Stimulated activated CD4-positive, alpha-beta T cell treated with anti-CD3 and anti-CD28 coated beads, Interleukin-15, amount 100 ng/mL, for 48 hours (primary cell): ENCODE measurements at regions not wholly inside any gene's neighbourhood (a gene's known extent, or its start where the extent isn't known, plus 50 kb on each side); places are given as distances from the start of the nearest gene placed in this dataset.
"Not testable (repeated sequence)": the region's sequence is repeated elsewhere in the genome, so short reads cannot be mapped to it uniquely, and the experiment has no call there.

Source experiments
- DNase-seq, 2 donors: peaks; one replicate each; pipeline ENCODE4 v3.0.0-alpha.2; 2020; ENCODE audit warnings: low read depth in 2 of 2

DNA sequence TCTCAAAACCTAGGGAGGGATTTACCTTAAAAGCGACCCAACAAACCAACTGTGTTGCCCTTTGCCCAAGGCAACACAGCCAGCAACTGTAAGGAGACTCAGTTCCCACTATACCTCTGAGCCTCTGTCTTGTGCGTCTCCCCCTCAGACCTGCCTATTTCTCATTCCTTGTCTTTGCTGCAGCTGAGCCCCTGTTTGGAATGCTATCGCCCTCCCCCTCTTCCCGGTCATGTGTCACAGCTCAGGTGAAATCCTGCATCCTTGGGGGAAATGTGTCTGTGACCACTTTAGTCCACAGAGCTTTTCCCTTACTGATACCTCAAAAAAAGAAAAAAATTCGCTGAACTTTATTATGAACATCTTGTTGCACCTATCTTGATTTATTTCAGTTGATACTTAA is 52.0 kb upstream of the LRIG1 start:
- no peak for DNase-seq

DNA sequence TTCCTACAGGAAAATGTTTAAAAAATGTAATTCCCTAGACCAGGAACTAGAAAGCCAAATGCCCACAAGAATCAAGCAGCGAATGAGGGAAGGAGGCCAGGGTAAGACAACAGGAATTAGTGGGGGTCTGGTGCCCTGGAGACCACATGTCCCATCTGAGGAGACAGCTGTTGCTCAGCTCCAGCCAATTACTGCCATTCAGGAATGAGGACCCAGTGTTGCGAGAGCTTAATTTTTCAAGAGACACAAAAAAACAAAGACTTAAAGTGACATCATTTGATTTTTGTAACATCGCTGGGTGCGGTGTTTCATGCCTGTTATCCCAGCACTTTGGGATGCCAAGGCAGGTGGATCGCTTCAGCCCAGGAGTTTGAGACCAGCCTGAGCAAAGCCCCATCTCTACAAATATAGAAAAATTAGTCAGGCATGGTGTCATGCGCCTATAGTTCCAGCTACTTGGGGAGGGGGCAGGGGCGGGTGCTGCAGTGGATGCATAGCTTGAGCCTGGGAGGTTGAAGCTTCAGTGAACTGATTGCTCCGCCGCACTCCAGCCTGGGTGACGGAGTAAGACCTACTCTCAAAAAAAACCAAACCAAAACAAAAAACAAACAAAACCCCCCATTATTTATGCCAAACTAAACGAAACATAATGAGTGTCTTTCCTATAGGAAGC is 52.8 kb upstream of the LRIG1 start:
- no peak for DNase-seq

DNA sequence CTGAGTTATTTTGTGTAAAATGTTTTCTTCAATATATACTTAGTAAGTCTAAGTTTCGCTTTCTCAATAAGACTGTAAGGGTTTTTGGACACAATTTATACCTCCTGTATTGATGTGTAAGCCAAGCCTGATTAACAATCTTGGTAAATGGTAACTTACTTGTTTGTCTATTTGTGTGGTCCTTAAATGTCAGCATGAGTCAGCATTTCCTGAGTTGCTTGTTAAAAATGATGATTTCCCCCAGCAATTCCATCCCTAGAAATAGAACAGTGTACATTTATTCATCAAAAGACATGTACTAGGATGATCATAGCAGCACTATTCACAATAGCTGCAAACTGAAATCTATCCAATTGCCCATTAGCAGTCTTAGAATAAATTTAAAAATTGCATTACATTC is 53.4 kb upstream of the LRIG1 start:
- no peak for DNase-seq

DNA sequence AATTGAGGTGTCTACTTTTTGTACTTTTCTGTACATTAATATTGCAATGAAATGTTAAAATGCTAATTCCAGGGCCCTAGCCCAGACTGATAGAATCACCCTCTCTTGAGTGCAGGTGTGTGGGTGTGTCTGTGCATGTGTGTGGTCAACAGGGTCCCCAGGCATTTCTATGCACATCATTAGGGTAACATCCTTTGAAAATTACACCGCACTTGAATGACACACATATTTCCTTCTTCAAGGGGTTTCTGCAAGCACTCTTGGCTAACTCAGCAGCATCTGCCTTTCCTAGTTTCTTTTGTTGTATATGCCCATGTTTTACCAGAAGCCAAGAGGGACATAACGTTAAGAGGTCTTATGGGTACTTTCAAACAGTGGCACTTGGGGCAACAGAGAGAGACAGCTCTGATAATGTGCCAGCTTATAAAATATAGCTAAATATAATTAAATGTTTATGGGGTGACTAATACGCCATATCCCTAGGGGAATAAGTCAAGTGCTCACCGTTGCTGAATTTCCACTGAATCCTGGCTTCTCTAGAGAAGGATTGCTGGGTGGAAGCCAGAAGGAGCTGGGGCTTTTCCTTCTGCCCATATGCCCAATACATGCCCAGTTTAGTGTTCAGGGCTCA is 54.5 kb upstream of the LRIG1 start:
- no peak for DNase-seq

DNA sequence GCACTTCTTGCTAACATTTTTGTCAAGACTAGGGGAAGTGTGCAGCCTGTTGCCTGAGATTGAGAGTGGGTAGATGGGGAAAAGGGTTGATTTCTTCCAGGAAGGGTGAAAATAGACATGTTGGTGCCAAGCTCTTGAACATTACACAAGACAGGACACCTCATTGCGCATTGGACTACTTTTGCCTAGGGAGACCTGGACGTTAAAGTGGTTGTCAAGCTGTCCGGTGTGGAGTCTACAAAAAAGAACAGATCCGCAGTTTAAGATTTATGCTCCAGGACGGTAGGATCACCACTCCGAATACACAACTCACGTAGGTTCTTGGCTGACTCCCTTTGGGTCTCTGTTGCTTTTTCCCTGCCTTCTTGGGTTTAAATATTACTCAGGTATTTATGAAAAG is 56.3 kb upstream of the LRIG1 start:
- DNase-seq = no peak

DNA sequence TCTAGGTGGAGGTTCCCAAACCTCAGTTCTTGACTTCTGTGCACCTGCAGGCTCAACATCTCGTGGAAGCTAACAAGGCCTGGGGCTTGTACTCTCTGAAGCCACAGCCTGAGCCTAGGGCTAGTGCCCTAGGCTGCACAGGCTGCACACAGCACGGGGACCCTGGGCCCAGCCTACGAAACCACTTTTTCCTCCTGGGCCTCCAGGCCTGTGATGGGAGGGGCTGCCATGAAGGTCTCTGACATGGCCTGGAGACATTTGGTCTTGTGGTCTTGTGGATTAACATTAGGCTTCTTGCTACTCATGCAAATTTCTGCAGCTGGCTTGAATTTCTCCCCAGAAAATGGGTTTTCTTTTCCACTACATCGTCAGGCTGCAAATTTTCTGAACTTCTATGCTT is 59.1 kb upstream of the LRIG1 start:
- DNase-seq = not testable (repeated sequence)

DNA sequence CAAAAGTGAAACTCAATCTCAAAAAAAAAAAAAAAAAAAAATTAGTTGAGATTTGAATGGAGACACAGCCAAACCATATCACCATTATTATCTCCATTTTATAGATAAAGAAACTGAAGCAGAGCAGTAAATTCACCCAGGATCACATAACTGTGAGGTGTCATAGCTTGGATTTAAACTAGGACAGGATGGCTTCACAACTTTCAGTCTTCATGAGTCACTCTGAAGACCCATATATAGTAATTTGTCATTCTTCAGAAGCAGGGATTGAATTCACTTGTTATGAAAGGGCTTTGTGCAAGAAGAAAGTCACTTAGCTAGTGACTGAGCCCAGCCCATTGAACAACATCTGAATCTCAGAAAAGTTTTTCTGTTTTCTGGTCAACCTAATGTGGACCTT is 60.5 kb upstream of the LRIG1 start:
- no peak for DNase-seq

DNA sequence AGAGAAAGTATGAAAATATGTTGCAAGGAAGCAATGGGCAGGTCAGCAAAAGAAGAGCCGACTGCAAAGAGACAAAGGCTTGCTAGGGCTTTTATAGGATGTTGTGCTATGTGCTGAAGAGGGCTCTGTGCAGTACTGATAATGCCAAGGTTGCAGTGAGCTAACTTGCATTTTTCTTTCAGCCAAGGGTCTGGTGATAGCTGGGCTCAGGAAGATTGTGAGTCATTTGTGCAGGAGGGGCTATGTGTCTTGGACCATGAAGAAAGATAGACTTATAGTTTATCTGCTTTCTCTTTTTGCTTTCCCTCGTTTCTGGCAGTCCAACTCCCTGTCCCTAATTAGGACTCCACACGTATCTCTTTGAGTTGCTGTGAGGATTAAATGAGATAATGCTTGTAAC is 64.5 kb upstream of the LRIG1 start:
- no peak for DNase-seq

DNA sequence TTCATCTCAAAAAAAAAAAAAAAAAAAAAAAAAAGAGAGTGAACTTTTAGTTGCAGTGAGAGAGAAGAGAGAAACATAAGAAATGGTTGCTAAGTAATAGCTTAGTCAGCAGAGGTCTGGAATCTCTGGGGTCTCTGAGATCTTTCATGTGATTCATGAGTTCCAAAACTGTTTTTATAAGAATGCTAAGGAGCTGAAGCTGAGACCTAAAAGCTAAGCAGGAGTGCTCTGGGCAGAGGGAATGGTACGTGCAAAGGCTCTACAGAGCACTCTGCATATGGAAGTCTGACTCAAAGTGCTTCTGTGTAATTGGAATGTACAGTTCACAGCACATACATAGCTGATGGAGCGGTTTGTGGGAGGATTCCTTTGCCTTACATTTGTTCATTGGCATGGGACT is 66.3 kb upstream of the LRIG1 start:
- no peak for DNase-seq

DNA sequence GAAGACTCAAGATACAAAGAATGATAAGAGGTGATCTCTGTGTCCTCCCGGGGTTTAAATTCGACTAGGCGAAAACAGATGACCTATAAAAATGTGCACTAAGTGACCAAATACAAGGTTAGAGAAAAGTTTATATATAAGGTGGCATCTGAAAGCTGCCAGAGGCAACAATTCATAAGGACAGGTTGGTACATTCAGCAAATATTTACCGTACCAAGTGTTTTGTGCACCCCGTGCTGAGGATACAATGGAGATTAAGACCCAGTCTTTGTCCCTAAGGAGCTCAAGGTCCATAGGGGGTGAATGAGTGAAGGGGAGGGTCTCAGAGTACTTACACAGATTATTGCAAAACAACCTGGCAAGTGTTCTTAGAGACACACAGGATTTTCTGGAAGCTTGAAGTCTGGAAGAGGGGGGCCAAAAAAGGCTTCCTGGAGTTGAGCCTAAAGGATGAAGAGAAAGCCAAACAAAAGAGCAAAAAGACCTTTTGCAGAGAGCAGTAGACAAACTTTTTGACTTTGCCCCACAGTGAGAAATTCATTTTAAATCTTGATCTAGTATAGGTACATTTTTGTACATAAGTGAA is 71.4 kb upstream of the LRIG1 start:
- no peak for DNase-seq

DNA sequence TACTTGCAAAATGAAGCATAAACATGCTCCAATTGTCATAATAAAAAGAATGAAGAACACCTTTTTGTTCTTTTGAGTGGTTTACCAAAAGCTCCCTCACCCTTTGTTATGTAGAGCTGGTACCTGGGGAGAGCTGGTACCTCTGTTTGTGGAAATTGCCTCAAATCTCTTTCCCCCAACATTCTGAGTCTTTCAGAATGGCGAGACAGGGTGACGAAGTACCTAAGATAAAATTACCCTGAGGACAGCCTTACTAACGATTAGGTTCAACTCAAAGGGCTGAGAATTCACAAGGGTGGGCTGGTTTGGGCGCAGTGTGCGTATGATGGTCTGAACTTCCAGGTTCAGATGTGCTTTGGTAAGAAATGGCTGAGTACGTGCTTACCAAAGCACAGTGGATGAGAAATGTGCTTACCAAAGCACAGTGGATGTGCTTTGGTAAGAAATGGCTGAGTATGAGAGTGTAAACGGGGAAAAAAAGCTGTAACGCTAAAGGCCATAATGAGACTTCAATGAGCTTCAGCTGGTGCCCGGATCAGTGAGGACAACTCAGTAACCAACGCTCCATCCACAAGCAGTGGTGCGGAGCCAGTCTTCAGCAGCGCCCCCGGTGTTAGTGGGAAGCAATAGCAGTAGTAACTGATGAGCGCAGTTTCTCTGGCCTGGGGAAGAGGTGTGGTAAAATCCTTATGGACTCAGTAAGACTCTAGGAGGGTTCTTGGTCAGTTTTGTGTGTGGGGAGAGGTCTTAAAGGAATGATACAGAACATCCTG is 72.3 kb upstream of the LRIG1 start:
- DNase-seq = peak in 1 of 2 donors; percentile 2

DNA sequence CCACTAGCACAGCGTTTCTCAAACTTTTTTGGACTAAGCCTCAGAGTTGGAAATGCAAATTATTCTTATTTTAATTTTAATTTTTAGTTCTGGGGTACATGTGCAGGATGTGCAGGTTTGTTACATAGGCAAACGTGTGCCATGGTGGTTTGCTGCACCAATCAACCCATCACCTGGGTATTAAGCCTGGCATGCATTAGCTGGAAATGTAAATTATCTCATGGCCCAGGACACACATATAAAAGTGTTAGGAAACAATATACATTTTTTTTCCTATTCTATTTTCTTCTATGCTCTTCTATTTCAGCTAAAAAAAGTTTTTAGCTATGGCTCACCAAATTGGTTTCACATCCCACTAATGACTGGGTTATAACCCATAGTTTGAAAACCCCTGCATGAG is 73.3 kb upstream of the LRIG1 start:
- DNase-seq = no peak

DNA sequence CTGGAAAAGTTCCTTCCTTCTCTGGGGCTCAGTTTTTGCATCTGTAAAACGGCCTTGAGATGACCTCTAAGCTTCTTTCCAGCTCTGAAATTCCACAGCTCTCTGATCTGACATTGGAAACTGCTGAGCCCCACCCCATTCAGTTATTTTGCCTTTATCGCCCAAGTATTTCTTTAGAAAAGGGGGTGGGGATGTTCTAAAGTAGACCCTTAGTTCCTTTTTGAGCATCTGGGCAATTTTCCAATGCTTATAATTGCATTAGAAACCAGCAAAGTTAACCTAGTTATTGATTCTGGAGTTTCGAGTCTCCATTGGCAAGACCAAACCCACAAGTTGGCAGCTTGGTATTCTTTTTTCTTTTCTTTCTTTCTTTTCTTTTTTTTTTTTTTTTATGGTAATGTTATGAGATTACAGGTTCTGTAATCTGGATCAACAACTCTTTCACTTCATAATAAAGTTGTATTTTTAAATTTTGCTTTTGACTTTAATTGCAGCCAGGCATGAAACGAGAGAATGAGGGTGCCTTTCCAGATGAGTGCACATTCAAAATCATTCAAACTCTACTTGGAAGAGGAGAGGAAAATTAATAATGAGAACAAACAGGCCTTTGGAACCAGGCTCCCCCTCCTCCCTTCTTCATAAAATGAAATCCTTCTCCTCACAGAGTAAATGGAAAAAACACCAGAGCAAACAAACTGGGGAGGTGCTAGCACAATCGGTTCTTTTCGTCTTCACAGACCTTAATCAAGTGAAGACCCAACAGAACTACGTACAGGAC is 76.8 kb upstream of the LRIG1 start:
- no peak for DNase-seq

DNA sequence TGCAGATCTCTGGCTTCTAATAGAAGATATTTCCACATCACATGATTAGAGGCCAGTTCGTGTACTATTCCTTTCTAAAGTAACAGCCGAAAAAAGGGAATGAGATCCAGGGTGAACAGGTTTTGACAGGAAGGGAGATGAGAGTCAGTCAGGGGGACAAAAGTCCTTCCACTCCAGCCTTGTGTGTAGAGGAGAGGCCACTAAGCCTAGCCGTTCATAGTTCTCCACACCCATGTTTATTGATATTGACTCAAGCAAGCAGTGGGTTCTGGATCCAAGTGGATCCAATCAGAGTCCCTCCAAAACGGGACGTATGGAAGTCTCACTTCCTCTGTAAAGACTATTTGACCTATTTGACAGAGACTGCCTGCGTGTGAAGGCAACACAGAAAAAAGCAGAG is 80.4 kb upstream of the LRIG1 start:
- no peak for DNase-seq

DNA sequence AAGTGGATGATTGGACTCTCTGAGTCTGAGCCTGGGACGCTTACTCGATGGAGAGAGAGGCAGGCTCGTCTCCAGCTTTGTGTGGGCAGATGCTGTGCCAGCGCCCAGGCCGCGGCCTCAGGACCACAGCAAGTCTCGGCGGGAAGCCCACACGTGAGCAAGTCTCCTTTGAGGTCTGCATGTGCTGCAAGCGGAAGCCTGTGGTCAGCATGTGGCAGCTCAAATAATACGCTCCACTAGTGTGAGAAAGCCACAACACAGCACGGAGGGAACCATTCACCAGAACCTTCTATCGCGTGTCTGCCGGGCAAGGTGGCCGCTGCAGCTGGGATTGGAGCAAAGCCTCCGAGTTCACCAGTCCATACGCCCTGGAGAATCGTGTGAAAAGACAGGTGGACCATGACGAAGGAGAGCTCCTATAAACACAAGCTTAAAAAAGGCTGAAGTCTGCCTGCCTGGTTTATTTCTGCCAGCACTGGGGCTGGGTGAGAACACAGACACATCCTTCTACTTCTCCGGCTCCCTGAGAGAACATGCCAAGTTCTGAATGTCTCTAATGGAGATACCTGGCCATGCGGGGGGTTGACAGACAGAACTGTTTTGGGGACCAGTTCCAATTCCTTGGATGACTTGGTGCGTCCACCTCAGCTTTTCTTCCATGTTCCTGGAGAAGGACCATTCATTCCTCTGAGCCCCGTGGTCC is 82.0 kb upstream of the LRIG1 start:
- peak; percentile 2 to 8 for DNase-seq

DNA sequence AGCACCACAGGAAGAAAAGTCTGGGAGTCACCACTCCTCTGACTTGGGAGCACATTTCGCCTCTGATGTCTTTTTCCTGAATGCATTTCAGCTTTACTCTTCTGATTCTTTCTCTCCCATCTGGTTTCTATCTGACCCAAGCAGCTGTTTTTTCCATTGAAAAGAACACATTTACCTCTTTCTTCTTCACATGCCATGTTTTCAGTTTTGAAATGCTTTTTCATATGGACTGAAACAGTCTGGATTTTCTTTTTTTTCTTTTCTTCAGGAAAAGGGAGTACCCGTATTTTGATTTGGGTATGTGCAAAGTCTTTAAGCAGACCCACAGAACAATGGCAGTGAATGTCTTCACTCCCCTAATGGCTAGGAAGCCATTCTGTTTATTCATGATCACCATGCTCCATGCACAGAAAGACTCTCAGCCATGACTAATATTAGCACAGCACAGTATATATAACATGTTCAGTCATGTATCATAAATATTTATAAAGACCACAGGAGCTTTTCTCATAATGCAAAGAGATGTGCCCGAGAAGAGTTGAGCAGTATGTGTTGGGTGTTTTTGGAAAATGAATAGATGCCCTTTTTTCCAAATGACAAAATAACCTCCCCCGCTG is 82.7 kb upstream of the LRIG1 start:
- DNase-seq = no peak

DNA sequence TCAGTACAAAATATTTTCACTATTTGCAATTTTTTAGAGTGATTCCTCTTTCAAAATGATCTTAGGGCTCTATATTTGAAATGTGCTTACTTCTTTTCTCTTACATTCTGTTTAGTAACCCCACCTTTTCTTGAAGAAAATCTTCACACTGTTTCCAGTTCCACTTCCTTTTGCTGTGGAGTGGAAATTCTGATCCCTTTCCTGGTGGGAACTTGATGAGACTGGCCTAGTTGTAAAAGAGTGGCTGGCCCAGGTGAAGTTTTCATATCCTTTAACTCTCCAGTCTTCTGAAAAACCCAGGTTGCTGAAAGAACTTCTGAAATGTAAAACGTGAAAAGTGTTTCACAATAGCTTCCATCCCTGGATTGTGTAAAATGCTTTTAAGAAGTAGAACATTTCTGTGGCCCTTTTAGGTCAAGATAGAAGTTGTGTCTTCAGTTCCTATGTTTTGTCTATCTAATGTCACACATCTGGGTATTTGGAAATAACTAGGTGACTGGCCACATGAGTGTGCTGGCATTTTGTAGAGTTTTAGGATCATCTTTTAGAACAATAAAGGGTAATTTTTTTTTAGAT is 84.8 kb upstream of the LRIG1 start:
- DNase-seq = no peak

DNA sequence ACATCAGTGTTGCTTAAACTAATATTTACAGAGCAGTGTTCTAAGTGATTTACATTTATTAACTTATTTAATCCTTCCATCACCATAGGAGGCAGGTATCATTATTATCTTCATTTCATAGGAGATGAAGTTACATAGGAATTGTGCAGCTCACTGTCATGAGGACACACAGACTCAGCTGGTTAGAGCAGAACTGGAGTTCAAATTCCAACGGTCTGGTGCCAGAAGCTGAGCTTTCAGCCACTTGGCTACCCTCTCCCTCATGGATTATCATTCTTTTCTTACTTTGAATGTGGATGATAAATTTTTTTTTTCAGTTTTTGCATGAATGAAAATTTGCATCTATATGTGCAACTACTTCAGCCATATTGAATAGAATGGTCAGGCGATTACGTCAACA is 86.0 kb upstream of the LRIG1 start:
- DNase-seq = no peak

DNA sequence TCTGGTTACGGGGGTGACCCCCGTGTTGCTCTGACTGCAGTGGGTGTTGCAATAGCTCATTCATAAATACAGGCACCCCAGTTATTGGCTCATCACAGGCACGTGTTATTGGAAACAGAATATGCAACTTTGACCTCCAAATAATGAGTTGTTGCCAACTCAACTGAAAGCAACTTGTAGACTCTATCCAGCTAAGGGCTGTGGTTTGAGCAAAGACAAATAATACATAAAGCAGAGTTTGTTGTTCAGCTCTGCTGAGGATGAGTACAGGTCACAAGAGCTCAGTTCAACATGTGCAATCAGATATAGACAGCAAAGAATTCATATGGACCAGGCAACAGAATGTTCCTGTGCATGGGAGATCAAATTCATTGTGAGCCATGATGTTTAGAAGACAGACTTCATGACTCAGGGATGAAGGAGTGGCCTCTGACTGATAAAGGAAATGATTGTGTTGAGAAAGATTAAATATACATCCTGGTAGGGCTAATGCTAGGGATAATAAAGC is 87.6 kb upstream of the LRIG1 start:
- DNase-seq = no peak

DNA sequence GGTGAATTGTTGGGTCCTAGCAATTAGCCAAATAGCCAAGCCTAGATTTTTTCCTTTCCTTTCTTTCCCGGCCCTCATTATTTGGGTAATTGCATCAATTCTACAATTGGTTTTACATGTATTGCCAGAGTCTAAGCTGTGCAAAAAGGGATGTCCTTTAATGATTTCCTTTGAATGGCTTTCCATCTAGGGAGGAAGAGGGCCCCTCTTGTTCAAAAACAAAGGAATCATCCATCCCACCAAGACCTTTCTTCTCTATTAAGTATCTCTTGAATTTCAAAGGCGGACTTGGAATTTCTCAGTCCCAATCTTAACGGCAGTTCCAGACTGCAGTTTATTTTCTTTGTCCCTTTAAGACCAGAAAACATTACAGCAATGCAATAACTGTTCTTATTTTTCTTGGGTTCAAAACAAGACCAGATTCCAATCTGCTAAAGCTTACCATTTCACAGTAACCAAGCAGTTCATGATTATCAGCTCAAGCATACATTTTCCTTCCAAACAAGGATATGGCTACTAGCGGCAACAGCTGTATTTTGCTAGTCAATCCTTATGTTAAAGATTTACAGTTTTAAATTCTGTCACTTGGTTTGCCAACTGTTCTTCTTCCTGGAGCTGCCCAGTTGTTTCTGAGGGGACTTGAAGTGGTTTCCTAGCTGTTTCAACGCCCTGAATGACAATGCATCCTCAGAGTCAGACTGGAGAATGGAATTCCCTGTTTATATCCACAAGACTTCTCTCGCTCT is 91.4 kb upstream of the LRIG1 start:
- DNase-seq = no peak
